Adipocyte (in vitro differentiated cells): ENCODE measurements at regions not wholly inside any gene's neighbourhood (a gene's known extent, or its start where the extent isn't known, plus 50 kb on each side); places are given as distances from the start of the nearest gene placed in this dataset.
A peak's percentile ranks its signal among the peaks of the same experiment; 100 is the strongest.
"Not testable (repeated sequence)": the region's sequence is repeated elsewhere in the genome, so short reads cannot be mapped to it uniquely, and the experiment has no call there.

Source experiments
- DNase-seq: peaks from one replicate; pipeline ENCODE4 v3.0.0-alpha.2; 2015; ENCODE audit warnings: low read depth
- H3K27me3 ChIP-seq: replicated peaks from 2 replicates; pipeline ENCODE4 v1.7.0; 2013; ENCODE audit warnings: mild to moderate bottlenecking, low read length, moderate library complexity; ENCODE audit not compliant: control insufficient read depth, insufficient read depth
- H3K36me3 ChIP-seq: 2 replicates; pipeline ENCODE4 v1.7.0; 2013; ENCODE audit warnings: low read length, mild to moderate bottlenecking, moderate library complexity; ENCODE audit not compliant: control insufficient read depth, insufficient read depth, severe bottlenecking
- H3K4me1 ChIP-seq: 2 replicates; pipeline ENCODE4 v1.7.0; 2013; ENCODE audit warnings: mild to moderate bottlenecking, low read length, moderate library complexity; ENCODE audit not compliant: control insufficient read depth, insufficient read depth
- H3K4me3 ChIP-seq: 2 replicates; pipeline ENCODE4 v1.7.0; 2013; ENCODE audit warnings: mild to moderate bottlenecking, low read length, moderate library complexity
- H3K9ac ChIP-seq: 2 replicates; pipeline ENCODE4 v1.7.0; 2013; ENCODE audit warnings: mild to moderate bottlenecking, low read length, moderate library complexity
- H3K9me3 ChIP-seq: 2 replicates; pipeline ENCODE4 v1.7.0; 2013; ENCODE audit warnings: mild to moderate bottlenecking, low read length, moderate library complexity; ENCODE audit not compliant: control insufficient read depth

- H3K9me3 ChIP-seq: no peaks in the 10 kb centered on the region
- no peak for DNase-seq
- no peak overlapping the region for H3K9ac ChIP-seq
Measured at GRCh38 chr7:108653526-108653925, 83.9 kb downstream of the DNAJB9 start.

GRCh38 chr7:108657140-108657726, 87.6 kb downstream of the DNAJB9 start:
- not testable (repeated sequence) for H3K4me3 ChIP-seq, H3K36me3 ChIP-seq, DNase-seq, H3K9me3 ChIP-seq, H3K27me3 ChIP-seq, H3K9ac ChIP-seq, H3K4me1 ChIP-seq

More at GRCh38 chr7:108653526-108653925, 83.9 kb downstream of the DNAJB9 start:
- Histone ChIP-seq H3K4me1 (peaks cover 19% of the 10 kb centered on the region), H3K36me3 (no peaks in the 10 kb centered on the region), H3K27me3 (peaks cover 4% of the 10 kb centered on the region), H3K4me3 (no peak overlapping the region)

GRCh38 chr7:108659261-108659660, 89.6 kb downstream of the DNAJB9 start:
- Histone ChIP-seq H3K36me3 (no peaks in the 10 kb centered on the region), H3K9ac (no peak overlapping the region), H3K4me1 (peaks cover 2% of the 10 kb centered on the region), H3K9me3 (no peaks in the 10 kb centered on the region), H3K27me3 (peaks cover 6% of the 10 kb centered on the region), H3K4me3 (no peak overlapping the region)
- no peak for DNase-seq

- DNase-seq: no peak
- no peaks in the 10 kb centered on the region for H3K36me3 ChIP-seq
- peaks cover 6% of the 10 kb centered on the region for H3K27me3 ChIP-seq
- H3K9me3 ChIP-seq: no peaks in the 10 kb centered on the region
- H3K9ac ChIP-seq: no peak overlapping the region
- no peak overlapping the region for H3K4me3 ChIP-seq
- H3K4me1 ChIP-seq: peaks cover 2% of the 10 kb centered on the region
Measured at GRCh38 chr7:108659867-108660266, 90.2 kb downstream of the DNAJB9 start.

GRCh38 chr7:108660465-108660864, 90.8 kb downstream of the DNAJB9 start:
- no peak overlapping the region for H3K4me3 ChIP-seq
- peaks cover 2% of the 10 kb centered on the region for H3K4me1 ChIP-seq
- H3K9me3 ChIP-seq: no peaks in the 10 kb centered on the region
- peaks cover 6% of the 10 kb centered on the region for H3K27me3 ChIP-seq
- H3K9ac ChIP-seq: no peak overlapping the region
- DNase-seq: peak; percentile 4
- H3K36me3 ChIP-seq: no peaks in the 10 kb centered on the region

GRCh38 chr7:108662783-108663362, 93.2 kb downstream of the DNAJB9 start:
- Histone ChIP-seq H3K4me1 (peaks cover 7% of the 10 kb centered on the region), H3K4me3 (no peak overlapping the region), H3K9me3 (no peaks in the 10 kb centered on the region), H3K27me3 (peaks cover 6% of the 10 kb centered on the region), H3K36me3 (no peaks in the 10 kb centered on the region), H3K9ac (no peak overlapping the region)
- DNase-seq: no peak

GRCh38 chr7:108663701-108664100, 94.0 kb downstream of the DNAJB9 start:
- Histone ChIP-seq H3K9me3 (no peaks in the 10 kb centered on the region), H3K9ac (no peak overlapping the region), H3K27me3 (peaks cover 5% of the 10 kb centered on the region), H3K4me1 (peaks cover 7% of the 10 kb centered on the region), H3K36me3 (no peaks in the 10 kb centered on the region), H3K4me3 (no peak overlapping the region)
- no peak for DNase-seq

GRCh38 chr7:108667216-108667615, 97.5 kb downstream of the DNAJB9 start:
- Histone ChIP-seq H3K9me3 (no peaks in the 10 kb centered on the region), H3K4me1 (peaks cover 4% of the 10 kb centered on the region), H3K4me3 (no peak overlapping the region), H3K27me3 (peaks cover 3% of the 10 kb centered on the region), H3K9ac (no peak overlapping the region), H3K36me3 (no peaks in the 10 kb centered on the region)
- no peak for DNase-seq

- Histone ChIP-seq H3K9me3 (no peaks in the 10 kb centered on the region), H3K36me3 (no peaks in the 10 kb centered on the region), H3K9ac (no peak overlapping the region), H3K4me3 (no peak overlapping the region), H3K27me3 (peaks cover 3% of the 10 kb centered on the region), H3K4me1 (peaks cover 4% of the 10 kb centered on the region)
- no peak for DNase-seq
Measured at GRCh38 chr7:108669958-108670357, 100.3 kb downstream of the DNAJB9 start.

- H3K36me3 ChIP-seq, H3K4me1 ChIP-seq, H3K27me3 ChIP-seq, H3K4me3 ChIP-seq, H3K9ac ChIP-seq, DNase-seq, H3K9me3 ChIP-seq: not testable (repeated sequence)
Measured at GRCh38 chr7:108673699-108674098, 104.0 kb downstream of the DNAJB9 start.

GRCh38 chr7:108684629-108685028, 115.0 kb downstream of the DNAJB9 start:
- Histone ChIP-seq H3K36me3 (no peaks in the 10 kb centered on the region), H3K27me3 (no peaks in the 10 kb centered on the region), H3K4me1 (peaks cover 8% of the 10 kb centered on the region), H3K9ac (no peak overlapping the region), H3K4me3 (no peak overlapping the region), H3K9me3 (no peaks in the 10 kb centered on the region)
- DNase-seq: no peak

- H3K36me3 ChIP-seq: no peaks in the 10 kb centered on the region
- no peaks in the 10 kb centered on the region for H3K27me3 ChIP-seq
- peaks cover under 1% of the 10 kb centered on the region for H3K9me3 ChIP-seq
- DNase-seq: no peak
- peaks cover 8% of the 10 kb centered on the region for H3K4me1 ChIP-seq
- H3K4me3 ChIP-seq: no peak overlapping the region
- H3K9ac ChIP-seq: no peak overlapping the region
Measured at GRCh38 chr7:108686494-108686893, 116.8 kb downstream of the DNAJB9 start.
